ENCODE measurements at regions not wholly inside any gene's neighbourhood (a gene's known extent, or its start where the extent isn't known, plus 50 kb on each side); places are given as distances from the start of the nearest gene placed in this dataset.

- TF ChIP-seq CTCF (IDR thresholded peaks at IDR 0.05; ENCODE audit: borderline replicate concordance, extremely low read depth, low read length, poor library complexity, severe bottlenecking) (no peak), EZH2 (IDR thresholded peaks at IDR 0.05; ENCODE audit: borderline replicate concordance, low read depth, low read length, severe bottlenecking) (no peak)
Observed at GRCh38 chr4:153107246-153107645, 97.0 kb upstream of the TRIM2 start.
